ENCODE measurements at regions not wholly inside any gene's neighbourhood (a gene's known extent, or its start where the extent isn't known, plus 50 kb on each side); places are given as distances from the start of the nearest gene placed in this dataset.

DNA sequence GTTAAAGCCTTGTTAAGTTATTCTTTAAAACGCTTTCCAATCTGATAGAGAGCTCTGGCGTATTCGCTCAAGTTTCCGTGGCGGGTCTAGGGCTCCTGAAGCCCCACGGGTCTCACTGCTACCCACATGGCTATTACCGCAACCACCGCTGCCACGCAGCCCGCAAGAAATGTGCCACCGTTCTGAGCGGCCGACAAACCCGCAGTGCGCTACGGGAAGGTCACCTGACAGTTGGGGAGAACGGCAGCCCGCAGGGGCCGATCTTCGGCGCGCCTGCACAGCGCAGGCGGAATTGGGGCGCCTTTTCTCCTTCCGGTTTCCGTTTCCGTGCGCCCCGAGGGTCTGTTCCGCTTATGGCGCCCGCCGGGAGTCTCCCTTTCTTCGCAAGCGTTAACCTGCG lies 76.6 kb upstream of the SNRPN start:
- TF ChIP-seq RCOR1 (IDR thresholded peaks at IDR 0.05; ENCODE audit: low read depth, low read length), result no peak
- TF ChIP-seq JUNB (IDR thresholded peaks at IDR 0.05), result no peak
- TF ChIP-seq CTCF (IDR thresholded peaks at IDR 0.05), result no peak

All from A549 (cell line).